Kidney (tissue), 13 donors: ENCODE measurements at regions not wholly inside any gene's neighbourhood (a gene's known extent, or its start where the extent isn't known, plus 50 kb on each side); places are given as distances from the start of the nearest gene placed in this dataset.

Source experiments
- DNase-seq, 5 donors: peaks; one replicate each; pipeline ENCODE4 v3.0.0-alpha.2; 2013 to 2020
- FAIRE-seq: peaks from 2 replicates; lab custom pipeline; 2012; peaks lifted over from hg19 to GRCh38; lab: Jason Lieb, UNC
- H3K27ac ChIP-seq, 2 donors: one replicate each; pipeline ENCODE4 v1.7.0; 2013; ENCODE audit warnings: low read depth in 2 of 2, low read length in 2 of 2, inconsistent platforms in 1 of 2
- H3K27me3 ChIP-seq: one replicate; pipeline ENCODE4 v1.7.1; 2013; ENCODE audit warnings: low read length, inconsistent platforms; ENCODE audit not compliant: control insufficient read depth, insufficient read depth
- H3K36me3 ChIP-seq, 3 donors: one replicate each; pipeline versions ENCODE4 v1.7.0 to v1.7.1; 2013; ENCODE audit warnings: low read length in 3 of 3, control low read depth in 1 of 3, inconsistent platforms in 1 of 3; ENCODE audit not compliant: insufficient read depth in 3 of 3, control insufficient read depth in 2 of 3
- H3K4me1 ChIP-seq, 3 donors: one replicate each; pipeline versions ENCODE4 v1.7.0 to v1.7.1; 2013; ENCODE audit warnings: low read length in 3 of 3, inconsistent platforms in 1 of 3, low read depth in 1 of 3; ENCODE audit not compliant: control insufficient read depth in 2 of 3, insufficient read depth in 2 of 3
- H3K4me3 ChIP-seq, 3 donors: one replicate each; pipeline versions ENCODE4 v1.7.0 to v1.8.1; 2013; ENCODE audit warnings: low read length in 3 of 3, control low read depth in 1 of 3, inconsistent platforms in 1 of 3
- H3K9ac ChIP-seq, 3 donors: one replicate each; pipeline versions ENCODE4 v1.7.0 to v1.7.1; 2013; ENCODE audit warnings: low read length in 3 of 3, control low read depth in 1 of 3, inconsistent platforms in 1 of 3
- H3K9me3 ChIP-seq, 3 donors: one replicate each; pipeline versions ENCODE4 v1.7.0 to v1.7.1; 2013; ENCODE audit warnings: low read length in 3 of 3, control low read depth in 1 of 3, inconsistent platforms in 1 of 3; ENCODE audit not compliant: control insufficient read depth in 2 of 3, insufficient read depth in 1 of 3
- CTCF ChIP-seq: IDR thresholded peaks from 3 replicates; pipeline ENCODE4 v1.5.1; 2012; ENCODE audit warnings: mild to moderate bottlenecking, moderate library complexity, borderline replicate concordance; ENCODE audit not compliant: insufficient read depth; ENCODE audit errors: extremely low read depth
- intact Hi-C: fragments of 100-400 bp; cut with DNase I; formaldehyde crosslinking; loops from one replicate; pipeline ENCODE4 v1.11.1; 2022
- donor health status: control.
- donor health status: control.
- donor health status: control.
- donor health status: control.
- donor health status: control.
- donor health status: DM: yes; HTN: yes; CAD: no.
- donor health status: Normal renal cell carcinoma (clear cell type).

GRCh38 chr10:78777867-78778266 is 290.9 kb upstream of the ZMIZ1 start:
- intact Hi-C loops, result no loop called here
- H3K4me1 ChIP-seq, result peaks cover 0 to 26% (median 8%) of the 10 kb centered on the region in 3 donors
- no peaks in the 10 kb centered on the region for H3K9me3 ChIP-seq
- no peak overlapping the region for H3K27ac ChIP-seq
- peak overlapping the region in 1 of 3 donors; percentile 1 for H3K9ac ChIP-seq
- peak in 1 of 5 donors; percentile 30 for DNase-seq
- no peaks in the 10 kb centered on the region for H3K27me3 ChIP-seq
- H3K4me3 ChIP-seq, result no peak overlapping the region
- FAIRE-seq, result no peak
- H3K36me3 ChIP-seq, result no peaks in the 10 kb centered on the region
- no peak for TF ChIP-seq CTCF

GRCh38 chr10:78778444-78779338 is 290.1 kb upstream of the ZMIZ1 start:
- DNase-seq (peak in 3 of 5 donors; percentile 49 to 66 (median 50)), FAIRE-seq (no peak)
- peaks cover 0 to 26% (median 8%) of the 10 kb centered on the region in 3 donors for H3K4me1 ChIP-seq
- H3K36me3 ChIP-seq, result no peaks in the 10 kb centered on the region
- TF ChIP-seq CTCF, result no peak
- intact Hi-C loops, result no loop called here
- H3K27me3 ChIP-seq, result no peaks in the 10 kb centered on the region
- H3K9me3 ChIP-seq, result no peaks in the 10 kb centered on the region
- H3K9ac ChIP-seq, result no peak overlapping the region
- H3K4me3 ChIP-seq, result no peak overlapping the region
- H3K27ac ChIP-seq, result no peak overlapping the region

- Histone ChIP-seq H3K9ac (no peak overlapping the region), H3K36me3 (no peaks in the 10 kb centered on the region), H3K27ac (no peak overlapping the region), H3K4me3 (no peak overlapping the region), H3K9me3 (no peaks in the 10 kb centered on the region), H3K4me1 (peaks cover 0 to 26% (median 8%) of the 10 kb centered on the region in 3 donors), H3K27me3 (no peaks in the 10 kb centered on the region)
- FAIRE-seq, result no peak
- TF ChIP-seq CTCF, result no peak
- intact Hi-C loops, result no loop called here
- peak in 2 of 5 donors; percentile 25 to 75 for DNase-seq
These were observed 289.3 kb upstream of the ZMIZ1 start for GRCh38 chr10:78779339-78779955.
